ENCODE measurements at regions not wholly inside any gene's neighbourhood (a gene's known extent, or its start where the extent isn't known, plus 50 kb on each side); places are given as distances from the start of the nearest gene placed in this dataset.
"Not testable (repeated sequence)": the region's sequence is repeated elsewhere in the genome, so short reads cannot be mapped to it uniquely, and the experiment has no call there.

- no peak for DNase-seq
These were observed 117.5 kb upstream of the COL1A2 start for GRCh38 chr7:94277236-94277635.

GRCh38 chr7:94280851-94281250 is 113.8 kb upstream of the COL1A2 start:
- no peak for DNase-seq

- no peak for DNase-seq
These were observed 110.6 kb upstream of the COL1A2 start for GRCh38 chr7:94284104-94284503.

GRCh38 chr7:94286111-94286510 is 108.6 kb upstream of the COL1A2 start:
- no peak for DNase-seq

GRCh38 chr7:94288096-94288495 is 106.6 kb upstream of the COL1A2 start:
- no peak for DNase-seq

GRCh38 chr7:94289071-94289470 is 105.6 kb upstream of the COL1A2 start:
- no peak for DNase-seq

- DNase-seq, result no peak
These were observed 100.1 kb upstream of the COL1A2 start for GRCh38 chr7:94294471-94295131.

- DNase-seq, result no peak
These were observed 98.8 kb upstream of the COL1A2 start for GRCh38 chr7:94295850-94296249.

GRCh38 chr7:94296881-94297280 is 97.8 kb upstream of the COL1A2 start:
- DNase-seq, result no peak

GRCh38 chr7:94297397-94297838 is 97.3 kb upstream of the COL1A2 start:
- DNase-seq, result no peak

- no peak for DNase-seq
These were observed 95.8 kb upstream of the COL1A2 start for GRCh38 chr7:94298943-94299342.

GRCh38 chr7:94300176-94300835 is 94.4 kb upstream of the COL1A2 start:
- DNase-seq, result no peak

- no peak for DNase-seq
These were observed 93.6 kb upstream of the COL1A2 start for GRCh38 chr7:94301024-94301586.

GRCh38 chr7:94303118-94303517 is 91.6 kb upstream of the COL1A2 start:
- DNase-seq, result no peak

GRCh38 chr7:94303695-94304094 is 91.0 kb upstream of the COL1A2 start:
- no peak for DNase-seq

- no peak for DNase-seq
These were observed 89.8 kb upstream of the COL1A2 start for GRCh38 chr7:94304878-94305277.

- DNase-seq, result no peak
These were observed 88.9 kb upstream of the COL1A2 start for GRCh38 chr7:94305836-94306235.

GRCh38 chr7:94307399-94308048 is 87.2 kb upstream of the COL1A2 start:
- no peak for DNase-seq

- DNase-seq, result no peak
These were observed 83.2 kb upstream of the COL1A2 start for GRCh38 chr7:94311515-94311914.

- no peak for DNase-seq
These were observed 80.8 kb upstream of the COL1A2 start for GRCh38 chr7:94313926-94314325.

- no peak for DNase-seq
These were observed 80.0 kb upstream of the COL1A2 start for GRCh38 chr7:94314413-94315410.

- DNase-seq, result not testable (repeated sequence)
These were observed 73.6 kb upstream of the COL1A2 start for GRCh38 chr7:94321138-94321537.

GRCh38 chr7:94323844-94324243 is 70.9 kb upstream of the COL1A2 start:
- no peak for DNase-seq

Measured in CD4-positive, alpha-beta T cell treated with Interleukin-4 for 4 hours (primary cell).